Suppressor macrophage treated with lipopolysaccharide for 4 hours (primary cell): ENCODE measurements at regions not wholly inside any gene's neighbourhood (a gene's known extent, or its start where the extent isn't known, plus 50 kb on each side); places are given as distances from the start of the nearest gene placed in this dataset.
"Not testable (repeated sequence)": the region's sequence is repeated elsewhere in the genome, so short reads cannot be mapped to it uniquely, and the experiment has no call there.

Source experiments
- DNase-seq: peaks from one replicate; pipeline ENCODE4 v3.0.0-alpha.2; 2020

DNA sequence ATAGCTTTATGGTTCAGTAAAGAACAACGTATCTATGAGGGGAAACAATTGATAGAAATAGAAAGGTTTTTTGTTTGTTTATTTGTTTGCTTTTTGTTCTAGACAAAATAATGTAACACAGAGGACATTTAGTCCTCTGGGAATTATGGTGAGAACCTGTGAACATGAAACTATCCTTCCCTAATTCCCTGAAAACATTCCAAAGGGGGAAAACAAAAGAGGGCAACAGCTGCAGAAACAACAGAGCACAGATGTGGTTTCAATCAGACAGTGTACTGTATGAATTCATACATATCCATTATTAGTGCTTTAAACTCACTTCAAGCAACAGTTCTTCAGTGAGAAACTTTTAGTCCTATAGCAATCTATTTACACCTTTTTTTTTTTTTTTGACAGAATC, 1489.8 kb upstream of the C9orf72 start:
- DNase-seq = no peak

DNA sequence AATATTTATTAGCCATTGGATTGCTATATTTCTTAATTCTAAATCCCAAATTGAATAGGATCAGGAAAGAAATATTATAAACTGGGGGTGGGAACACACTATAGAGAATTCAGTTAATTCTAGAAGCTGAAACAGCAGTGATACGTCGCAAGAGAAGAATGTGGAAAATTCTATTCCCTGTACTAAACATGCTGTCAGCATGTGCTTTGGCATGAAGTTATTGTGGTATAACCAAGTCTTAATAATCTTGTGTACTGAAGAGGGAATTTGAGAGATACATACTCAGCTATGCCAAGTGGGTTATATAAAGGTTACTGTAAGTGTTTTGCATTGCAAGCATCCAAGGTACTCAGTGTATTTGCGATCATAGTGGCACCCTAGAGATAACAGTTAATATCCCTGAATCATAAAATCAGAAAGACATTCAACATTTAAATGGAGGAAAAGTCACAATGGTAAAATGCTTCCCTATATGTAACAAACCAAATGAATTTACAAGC, 1492.9 kb upstream of the C9orf72 start:
- no peak for DNase-seq

DNA sequence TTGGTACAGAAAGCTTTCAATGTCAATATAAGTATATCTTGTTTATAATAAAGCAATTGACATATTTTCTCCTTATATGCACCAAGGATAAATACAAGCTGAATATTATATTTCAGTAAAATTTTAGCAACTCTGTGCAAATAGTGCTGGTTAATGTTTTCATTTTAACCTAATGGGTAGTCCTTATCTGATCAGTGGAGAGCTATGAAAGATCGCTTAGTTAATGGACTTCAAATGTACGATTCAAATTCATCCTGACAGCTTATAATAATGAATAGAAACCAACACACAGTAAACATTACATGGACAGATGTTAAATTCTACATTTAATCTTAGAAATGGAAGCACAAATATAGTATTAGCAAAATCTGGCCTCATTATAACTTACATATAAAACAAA, 1495.2 kb upstream of the C9orf72 start:
- DNase-seq = no peak

GRCh38 chr9:29069376-29069775, 1496.1 kb upstream of the C9orf72 start:
- no peak for DNase-seq

DNA sequence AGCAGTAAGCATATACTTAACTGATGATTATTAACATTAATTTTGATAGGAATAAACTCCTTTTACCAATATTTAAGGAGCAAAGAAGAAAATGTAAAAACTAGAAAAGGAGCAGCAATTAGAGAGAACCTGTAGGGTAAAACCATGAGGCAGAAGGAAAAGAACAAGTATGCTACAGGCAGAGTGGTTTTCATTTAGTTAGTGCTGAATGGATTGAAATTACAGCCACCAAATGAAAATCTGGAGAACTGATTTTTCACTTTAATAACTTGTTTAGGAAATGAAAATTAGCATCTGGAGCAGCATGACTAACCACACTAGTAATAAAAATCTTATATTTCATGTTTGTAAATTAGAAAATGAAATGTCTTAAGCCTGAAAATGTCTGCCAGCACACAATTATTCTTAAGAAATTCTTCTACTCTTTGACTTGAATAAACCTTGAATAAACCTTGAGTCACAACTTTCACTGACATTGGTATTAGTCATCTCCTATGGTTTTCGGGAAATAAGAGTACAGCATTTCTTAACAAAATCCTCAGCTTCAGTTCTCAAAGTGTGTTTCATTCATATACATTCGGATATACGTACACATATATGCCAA, 1504.9 kb upstream of the C9orf72 start:
- DNase-seq = no peak

DNA sequence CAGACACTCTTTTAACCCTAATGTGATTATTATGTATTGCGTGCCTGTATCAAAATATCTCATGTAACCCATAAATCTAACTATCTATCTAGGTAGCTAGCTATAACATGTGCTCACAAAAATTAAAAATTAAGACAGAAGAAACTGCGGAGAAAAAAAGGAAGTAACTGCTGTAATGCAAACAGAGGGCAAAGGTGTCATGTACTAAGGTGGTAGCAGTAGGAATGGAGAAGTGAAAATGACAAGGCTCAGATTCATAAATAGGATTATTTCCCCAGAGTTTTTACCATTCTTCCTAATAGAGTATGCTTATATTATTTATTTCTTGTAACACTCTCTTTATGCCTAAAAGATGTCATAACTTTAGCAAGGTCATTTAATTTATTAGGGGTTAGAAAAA, 1527.5 kb upstream of the C9orf72 start:
- DNase-seq = no peak

- not testable (repeated sequence) for DNase-seq
These were observed 1530.9 kb upstream of the C9orf72 start for GRCh38 chr9:29104166-29104565.

DNA sequence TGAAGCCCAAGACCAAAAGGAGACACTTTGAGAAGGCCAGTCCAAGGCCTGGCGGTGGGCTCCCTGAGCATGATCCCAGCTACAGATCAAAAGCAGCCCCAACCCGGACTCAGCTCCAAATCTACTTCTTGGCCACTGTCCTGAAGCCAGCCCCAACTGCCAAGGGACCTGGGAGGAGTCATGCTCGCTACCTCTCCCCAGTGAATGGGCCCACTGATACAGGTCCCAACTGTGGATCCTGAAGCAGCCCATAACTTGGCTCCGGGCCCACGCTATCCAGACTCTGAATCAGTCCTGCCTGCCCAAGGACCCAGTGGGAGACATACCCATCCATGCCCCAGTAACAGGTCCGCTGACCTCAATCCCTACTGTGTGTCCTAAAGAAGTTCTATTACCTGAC, 1545.3 kb upstream of the C9orf72 start:
- no peak for DNase-seq

DNA sequence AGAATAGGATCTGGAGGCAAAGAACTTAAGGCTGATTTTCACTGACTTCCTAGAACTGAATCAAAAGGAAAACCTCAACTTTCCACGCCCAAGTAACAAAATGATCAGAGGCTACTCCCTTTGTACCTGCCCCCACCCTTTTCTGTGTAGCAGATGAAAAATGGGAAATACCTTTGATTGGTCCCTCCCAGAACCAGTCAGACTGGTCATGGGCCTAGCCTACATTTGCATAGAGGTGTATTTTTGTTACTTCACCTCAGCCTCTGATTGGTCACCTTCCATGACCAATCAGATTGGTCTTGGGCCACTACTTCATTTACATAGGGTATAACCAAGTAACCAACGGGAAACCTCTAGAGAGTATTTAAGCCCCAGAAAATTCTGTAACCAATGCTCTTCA, 1553.5 kb upstream of the C9orf72 start:
- DNase-seq = no peak

DNA sequence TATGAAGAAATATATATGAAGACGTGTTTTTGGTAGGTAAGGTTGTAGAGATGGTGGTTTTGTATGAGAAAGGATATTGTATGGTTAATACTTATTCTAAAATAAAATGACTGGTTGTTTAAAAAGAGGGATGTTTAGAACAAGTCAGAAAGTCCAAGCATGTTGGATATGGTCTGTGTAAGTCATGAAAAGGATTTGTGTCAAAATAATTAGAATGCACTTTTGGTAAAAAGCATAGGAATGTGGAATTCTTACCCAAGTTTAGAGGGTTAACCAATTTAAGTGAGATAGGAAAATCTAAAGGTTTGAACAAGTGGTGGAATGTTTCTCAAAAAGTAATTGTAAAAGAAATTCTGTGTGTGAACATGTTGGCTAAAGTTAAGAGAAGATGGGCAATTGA, 1556.5 kb upstream of the C9orf72 start:
- no peak for DNase-seq

- no peak for DNase-seq
These were observed 1571.2 kb upstream of the C9orf72 start for GRCh38 chr9:29144476-29144875.

DNA sequence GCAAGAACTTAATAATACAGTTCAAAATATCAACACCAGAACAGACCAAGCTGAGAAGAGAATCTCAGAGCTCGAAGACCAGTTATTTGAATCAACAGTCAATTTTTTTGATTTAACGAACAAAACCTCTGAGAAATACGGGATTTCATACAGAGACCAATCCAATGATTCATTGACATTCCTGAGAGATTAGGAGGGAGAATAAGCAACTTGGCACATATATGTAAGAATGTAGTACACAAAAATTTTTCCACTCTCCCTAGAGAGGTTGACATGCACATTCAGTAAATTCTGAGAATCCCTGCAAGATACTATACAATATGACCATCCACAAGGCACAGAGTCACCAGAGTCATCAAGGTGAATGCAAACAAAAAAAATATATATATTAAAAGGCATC, 1577.3 kb upstream of the C9orf72 start:
- DNase-seq = no peak

DNA sequence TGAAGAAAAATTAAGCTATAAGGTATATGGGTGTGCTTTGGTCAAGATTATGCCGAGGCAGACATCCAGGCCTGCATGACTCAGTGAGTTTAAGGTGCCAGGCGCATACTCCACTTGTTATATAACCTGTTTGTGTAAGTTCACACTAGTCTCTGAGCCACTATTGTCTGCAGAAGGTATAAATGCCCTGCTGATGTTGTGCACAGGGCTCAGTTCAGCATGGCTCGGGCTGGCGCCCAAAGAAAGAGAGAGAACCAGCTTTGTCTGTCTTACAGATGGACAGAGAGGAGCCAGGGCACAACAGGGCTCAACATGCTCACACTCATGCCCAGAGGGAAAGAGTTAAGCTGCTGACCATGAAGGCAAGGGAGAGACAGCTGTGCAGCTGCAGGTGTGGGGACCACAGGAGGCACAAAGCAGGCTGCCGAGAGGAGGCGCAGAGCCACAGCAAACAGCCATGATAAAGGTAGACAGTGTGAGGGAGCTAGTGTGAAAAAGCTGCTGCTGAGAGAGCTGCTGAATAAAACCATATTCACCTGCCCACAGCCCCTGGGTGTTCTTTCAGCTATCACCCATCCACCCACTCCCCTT, 1587.6 kb upstream of the C9orf72 start:
- no peak for DNase-seq

DNA sequence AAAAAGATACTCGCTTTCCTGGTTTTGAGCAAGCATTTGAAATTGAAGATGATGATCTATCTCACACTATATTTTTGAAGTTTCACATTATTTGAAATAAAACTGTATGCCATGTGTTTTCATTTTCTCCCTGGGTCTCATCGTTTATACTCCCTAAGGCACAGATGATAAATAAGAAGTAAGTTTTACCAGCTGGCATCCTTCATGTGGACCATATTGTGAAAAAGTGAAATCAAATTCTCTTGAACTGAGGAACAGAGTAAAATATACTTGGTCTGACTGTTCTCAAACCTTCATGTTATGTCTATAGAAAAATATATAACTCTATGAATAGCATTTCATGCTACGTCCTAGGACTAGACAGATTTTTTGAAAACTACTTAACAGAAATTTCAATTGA, 1600.9 kb upstream of the C9orf72 start:
- no peak for DNase-seq

GRCh38 chr9:29176231-29176630, 1603.0 kb upstream of the C9orf72 start:
- no peak for DNase-seq

DNA sequence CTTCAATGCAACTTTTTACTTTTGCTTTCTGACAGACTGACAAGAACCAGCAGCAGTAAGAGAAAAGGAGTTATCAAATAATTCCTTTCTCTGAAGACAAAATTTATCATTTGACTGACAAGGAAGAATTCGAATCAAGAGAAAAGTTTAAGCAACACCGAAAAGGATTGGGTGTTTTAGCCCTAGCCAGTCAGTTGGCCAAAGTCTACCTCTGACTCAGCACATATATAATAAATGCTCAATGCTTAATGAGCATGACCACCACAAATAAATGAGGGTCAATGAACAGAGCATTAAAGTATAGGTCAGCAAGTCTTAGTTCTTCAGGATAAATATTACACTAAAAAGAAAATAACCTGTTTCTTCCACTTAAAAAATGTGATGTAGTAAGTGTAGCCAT, 1603.5 kb upstream of the C9orf72 start:
- DNase-seq = no peak

DNA sequence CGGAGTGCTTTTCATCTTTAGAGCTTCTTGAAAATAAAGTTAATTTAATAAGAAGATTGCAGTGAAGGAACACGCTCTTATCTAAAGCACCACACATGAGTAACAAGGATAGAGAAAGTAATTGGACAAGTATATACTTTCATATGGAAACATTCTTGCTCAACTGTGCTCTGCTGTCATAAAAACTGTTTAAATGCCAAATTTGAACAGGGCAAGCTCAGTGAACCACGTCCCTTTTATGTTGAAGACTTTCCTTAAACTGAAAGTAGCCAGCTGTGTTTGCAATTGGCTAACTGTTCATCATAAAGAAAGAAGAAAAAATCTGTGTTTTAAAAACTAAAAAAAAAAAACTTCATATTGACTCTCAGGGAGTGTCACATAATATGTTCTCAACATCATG, 1610.7 kb upstream of the C9orf72 start:
- no peak for DNase-seq

DNA sequence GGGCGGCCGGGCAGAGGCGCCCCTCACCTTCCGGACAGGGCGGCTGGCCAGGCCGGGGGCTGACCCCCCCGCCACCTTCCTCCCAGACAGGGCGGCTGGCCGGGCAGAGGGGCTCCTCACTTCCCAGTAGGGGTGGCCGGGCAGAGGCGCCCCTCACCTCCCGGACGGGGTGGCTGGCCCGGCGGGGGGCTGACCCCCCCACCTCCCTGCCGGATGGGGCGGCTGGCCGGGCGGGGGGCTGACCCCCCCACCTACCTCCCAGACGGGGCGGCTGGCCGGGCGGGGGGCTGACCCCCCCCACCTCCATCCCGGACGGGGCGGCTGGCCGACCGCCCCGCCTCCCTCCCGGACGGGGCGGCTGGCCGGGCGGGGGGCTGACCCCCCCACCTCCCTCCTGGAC, 1615.5 kb upstream of the C9orf72 start:
- not testable (repeated sequence) for DNase-seq

GRCh38 chr9:29189221-29189620, 1615.9 kb upstream of the C9orf72 start:
- DNase-seq = not testable (repeated sequence)

DNA sequence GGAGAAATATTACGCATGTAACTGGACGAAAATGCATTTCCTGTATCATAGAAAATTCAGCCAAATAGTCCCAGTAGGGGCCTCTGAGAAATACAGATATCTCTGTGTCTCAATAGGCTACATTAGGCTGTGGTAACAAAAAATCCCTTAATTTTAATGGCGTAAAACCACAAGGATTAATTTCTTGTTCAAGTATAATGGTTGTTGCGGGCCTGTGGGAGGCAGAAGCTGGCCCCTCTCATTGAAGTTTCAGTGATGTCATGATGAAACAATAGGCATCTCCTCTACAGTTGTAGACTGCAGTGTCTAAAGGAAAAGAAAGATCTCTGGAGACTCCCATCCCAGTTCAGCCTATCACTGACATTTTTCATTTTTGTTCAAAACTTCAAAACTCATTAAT, 1625.6 kb upstream of the C9orf72 start:
- no peak for DNase-seq

DNA sequence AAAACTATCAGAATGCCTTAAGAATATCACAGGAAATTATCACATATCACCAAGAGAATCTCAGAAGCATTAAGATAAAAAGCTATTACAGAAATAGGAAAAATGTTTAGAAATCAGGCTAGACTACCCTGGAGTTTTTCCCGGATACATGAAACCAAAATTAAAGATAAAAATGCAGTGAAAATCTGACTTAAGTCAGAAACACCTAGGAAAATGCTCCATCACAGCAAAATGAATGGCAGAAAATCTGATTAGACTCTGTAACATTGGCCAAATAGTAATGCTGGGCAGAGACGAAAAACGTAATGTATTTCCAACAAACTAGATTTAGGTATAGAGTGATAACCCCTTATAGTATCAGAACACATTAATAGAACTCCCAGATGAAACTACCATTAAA, 1626.7 kb upstream of the C9orf72 start:
- DNase-seq = no peak

- no peak for DNase-seq
These were observed 1627.4 kb upstream of the C9orf72 start for GRCh38 chr9:29200650-29201049.

DNA sequence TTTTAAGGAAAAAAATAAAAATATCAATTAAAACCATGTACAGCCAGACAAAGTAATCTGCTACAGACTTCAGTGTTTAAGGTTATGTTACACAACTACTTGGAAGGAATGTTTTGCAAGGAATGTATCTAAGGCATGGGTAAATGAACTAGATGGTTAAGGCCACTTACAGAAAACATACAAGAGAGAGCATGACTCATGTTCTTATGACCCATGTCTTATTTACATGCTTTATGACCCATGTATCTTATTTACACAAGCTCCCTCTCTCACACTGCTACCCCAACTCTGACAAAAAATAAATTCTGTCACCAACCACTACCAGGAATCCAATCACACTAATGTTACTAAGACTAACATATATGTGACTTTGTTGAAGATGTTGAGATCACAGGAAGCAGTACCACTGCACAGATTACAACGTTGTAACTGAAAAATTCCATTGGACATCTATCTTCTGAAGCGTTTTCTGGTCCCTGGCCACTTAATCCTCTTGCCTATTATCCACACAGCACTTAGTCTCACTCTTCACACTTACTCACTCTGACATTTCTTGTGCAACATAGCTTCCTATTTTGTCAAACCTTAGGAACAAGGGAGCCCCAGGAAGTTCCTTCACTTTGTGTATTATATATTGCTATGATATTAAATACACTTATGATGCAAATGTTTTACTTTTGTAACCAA, 1630.1 kb upstream of the C9orf72 start:
- no peak for DNase-seq

- DNase-seq = no peak
These were observed 1635.4 kb upstream of the C9orf72 start for GRCh38 chr9:29208670-29209069.
